Suprapubic skin (tissue), 3 donors: ENCODE measurements at regions not wholly inside any gene's neighbourhood (a gene's known extent, or its start where the extent isn't known, plus 50 kb on each side); places are given as distances from the start of the nearest gene placed in this dataset.

Experiments used
- CTCF ChIP-seq, 2 donors: fragments of 200-600 bp in 1 of 2; fragments of 450-650 bp in 1 of 2; sonication (generic) in 1 of 2; IDR thresholded peaks; one replicate each; pipeline ENCODE4 v1.5.1; 2016 to 2019; ENCODE audit warnings: antibody characterized with exemption in 2 of 2, mild to moderate bottlenecking in 1 of 2, moderate library complexity in 1 of 2
- POLR2AphosphoS5 ChIP-seq, 3 donors: sonication (generic); formaldehyde crosslinking; IDR thresholded peaks; one replicate each; pipeline ENCODE4 v1.6.1; 2017; ENCODE audit warnings: antibody characterized with exemption in 3 of 3

GRCh38 chr12:75865315-75865714, 166.3 kb downstream of the PHLDA1 start:
- TF ChIP-seq CTCF (IDR thresholded peaks at IDR 0.05), result no peak
- no peak for TF ChIP-seq POLR2AphosphoS5 (IDR thresholded peaks at IDR 0.05)
